SK-N-MC (cell line): ENCODE measurements at regions not wholly inside any gene's neighbourhood (a gene's known extent, or its start where the extent isn't known, plus 50 kb on each side); places are given as distances from the start of the nearest gene placed in this dataset.

Source experiments
- EZH2 ChIP-seq: fragments of 200-600 bp; sonication (generic); IDR thresholded peaks from one replicate; pipeline ENCODE4 v1.6.1; 2017; ENCODE audit warnings: antibody characterized with exemption
- POLR2AphosphoS5 ChIP-seq: IDR thresholded peaks from 2 replicates; pipeline ENCODE4 v1.6.1; 2012; ENCODE audit warnings: mild to moderate bottlenecking, low read depth, low read length, borderline replicate concordance

DNA sequence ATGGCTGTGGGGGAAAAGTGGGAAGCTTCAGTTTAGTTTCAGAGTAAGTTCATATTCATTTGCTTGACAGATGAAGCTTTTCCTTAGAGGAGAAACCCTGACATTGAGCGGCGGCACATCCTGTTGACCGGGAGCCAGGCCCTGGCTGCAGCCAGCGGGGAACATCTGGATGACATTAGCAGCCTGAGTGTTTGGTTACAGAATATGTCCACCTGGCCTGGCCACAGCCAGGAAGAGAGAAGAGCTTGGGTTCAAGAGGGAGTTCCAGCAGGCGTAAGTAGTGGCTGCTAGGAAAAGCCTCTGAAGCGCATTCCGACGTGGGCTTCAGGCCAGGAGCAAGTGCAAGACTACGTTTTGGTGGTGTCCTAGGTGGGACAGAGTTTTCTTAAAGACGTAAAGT is 144.9 kb upstream of the MYCN start:
- TF ChIP-seq EZH2 (no peak), POLR2AphosphoS5 (no peak)
